ENCODE measurements at regions not wholly inside any gene's neighbourhood (a gene's known extent, or its start where the extent isn't known, plus 50 kb on each side); places are given as distances from the start of the nearest gene placed in this dataset.

- H3K4me3 ChIP-seq (ENCODE audit: low read length in 2 of 2) = no peak overlapping the region
- no peaks in the 10 kb centered on the region for H3K27me3 ChIP-seq (ENCODE audit: control insufficient read depth in 2 of 2, insufficient read depth in 1 of 2, low read length in 1 of 2)
- H3K9me3 ChIP-seq (ENCODE audit: control insufficient read depth in 2 of 2, insufficient read depth in 1 of 2, low read length in 1 of 2) = no peaks in the 10 kb centered on the region
- 84% methylated on average over 2 of the region's 2 CpGs for WGBS
- no peaks in the 10 kb centered on the region for H3K4me1 ChIP-seq (ENCODE audit: control insufficient read depth in 2 of 2, insufficient read depth in 2 of 2, low read length in 2 of 2)
- no peak overlapping the region for H3K27ac ChIP-seq (ENCODE audit: low read depth in 1 of 2, low read length in 1 of 2)
- no peak for DNase-seq (ENCODE audit: low read depth in 6 of 9, low spot score in 9 of 9)
- no peaks in the 10 kb centered on the region for H3K36me3 ChIP-seq (ENCODE audit: control insufficient read depth in 2 of 2, insufficient read depth in 2 of 2, low read length in 1 of 2)
These were observed 54.9 kb upstream of the ADAMTS19 start for GRCh38 chr5:129405222-129405621.

- no peak for DNase-seq (ENCODE audit: low read depth in 6 of 9, low spot score in 9 of 9)
- Histone ChIP-seq H3K36me3 (ENCODE audit: control insufficient read depth in 2 of 2, insufficient read depth in 2 of 2, low read length in 1 of 2) (no peaks in the 10 kb centered on the region), H3K4me3 (ENCODE audit: low read length in 2 of 2) (no peak overlapping the region), H3K27me3 (ENCODE audit: control insufficient read depth in 2 of 2, insufficient read depth in 1 of 2, low read length in 1 of 2) (no peaks in the 10 kb centered on the region), H3K4me1 (ENCODE audit: control insufficient read depth in 2 of 2, insufficient read depth in 2 of 2, low read length in 2 of 2) (no peaks in the 10 kb centered on the region), H3K27ac (ENCODE audit: low read depth in 1 of 2, low read length in 1 of 2) (no peak overlapping the region), H3K9me3 (ENCODE audit: control insufficient read depth in 2 of 2, insufficient read depth in 1 of 2, low read length in 1 of 2) (no peaks in the 10 kb centered on the region)
These were observed 53.7 kb upstream of the ADAMTS19 start for GRCh38 chr5:129406440-129406839.
